Subcutaneous abdominal adipose tissue (tissue), 5 donors: ENCODE measurements at regions not wholly inside any gene's neighbourhood (a gene's known extent, or its start where the extent isn't known, plus 50 kb on each side); places are given as distances from the start of the nearest gene placed in this dataset.

Experiments used
- H3K27ac ChIP-seq: one replicate; pipeline ENCODE4 v1.7.0; 2013; ENCODE audit warnings: low read depth, mild to moderate bottlenecking, inconsistent platforms, low read length, moderate library complexity
- H3K27me3 ChIP-seq, 5 donors: one replicate each; pipeline ENCODE4 v1.7.0; 2013; ENCODE audit warnings: low read length in 5 of 5, inconsistent platforms in 1 of 5; ENCODE audit not compliant: control insufficient read depth in 5 of 5, insufficient read depth in 4 of 5
- H3K36me3 ChIP-seq, 5 donors: one replicate each; pipeline ENCODE4 v1.7.0; 2013; ENCODE audit warnings: low read length in 5 of 5; ENCODE audit not compliant: control insufficient read depth in 5 of 5, insufficient read depth in 5 of 5
- H3K4me1 ChIP-seq, 5 donors: one replicate each; pipeline ENCODE4 v1.7.0; 2013; ENCODE audit warnings: low read length in 5 of 5, mild to moderate bottlenecking in 3 of 5, moderate library complexity in 1 of 5; ENCODE audit not compliant: control insufficient read depth in 5 of 5, insufficient read depth in 5 of 5
- H3K4me3 ChIP-seq, 5 donors: one replicate each; pipeline ENCODE4 v1.7.0; 2013; ENCODE audit warnings: low read length in 5 of 5, low read depth in 1 of 5
- H3K9ac ChIP-seq, 5 donors: one replicate each; pipeline ENCODE4 v1.7.0; 2013; ENCODE audit warnings: low read length in 5 of 5, mild to moderate bottlenecking in 4 of 5, moderate library complexity in 3 of 5
- H3K9me3 ChIP-seq, 5 donors: one replicate each; pipeline ENCODE4 v1.7.0; 2013; ENCODE audit warnings: low read length in 5 of 5; ENCODE audit not compliant: control insufficient read depth in 5 of 5
- donor health status: healthy.
- donor health status: healthy.
- donor health status: healthy.
- donor health status: healthy.
- donor health status: healthy.

GRCh38 chr2:122980671-122981070, 1044.4 kb upstream of the CNTNAP5 start:
- Histone ChIP-seq H3K4me3 (no peak overlapping the region), H3K36me3 (no peaks in the 10 kb centered on the region), H3K9me3 (peaks cover 0 to 5% (median 2%) of the 10 kb centered on the region in 5 donors), H3K9ac (no peak overlapping the region), H3K27ac (no peak overlapping the region), H3K4me1 (peaks cover 0 to 11% (median 0%) of the 10 kb centered on the region in 5 donors), H3K27me3 (no peaks in the 10 kb centered on the region)

- Histone ChIP-seq H3K4me3 (no peak overlapping the region), H3K36me3 (no peaks in the 10 kb centered on the region), H3K9me3 (peaks cover 0 to 5% (median 2%) of the 10 kb centered on the region in 5 donors), H3K27ac (no peak overlapping the region), H3K27me3 (no peaks in the 10 kb centered on the region), H3K4me1 (peaks cover 0 to 11% (median 0%) of the 10 kb centered on the region in 5 donors), H3K9ac (no peak overlapping the region)
Measured at GRCh38 chr2:122982936-122983335, 1042.2 kb upstream of the CNTNAP5 start.

DNA sequence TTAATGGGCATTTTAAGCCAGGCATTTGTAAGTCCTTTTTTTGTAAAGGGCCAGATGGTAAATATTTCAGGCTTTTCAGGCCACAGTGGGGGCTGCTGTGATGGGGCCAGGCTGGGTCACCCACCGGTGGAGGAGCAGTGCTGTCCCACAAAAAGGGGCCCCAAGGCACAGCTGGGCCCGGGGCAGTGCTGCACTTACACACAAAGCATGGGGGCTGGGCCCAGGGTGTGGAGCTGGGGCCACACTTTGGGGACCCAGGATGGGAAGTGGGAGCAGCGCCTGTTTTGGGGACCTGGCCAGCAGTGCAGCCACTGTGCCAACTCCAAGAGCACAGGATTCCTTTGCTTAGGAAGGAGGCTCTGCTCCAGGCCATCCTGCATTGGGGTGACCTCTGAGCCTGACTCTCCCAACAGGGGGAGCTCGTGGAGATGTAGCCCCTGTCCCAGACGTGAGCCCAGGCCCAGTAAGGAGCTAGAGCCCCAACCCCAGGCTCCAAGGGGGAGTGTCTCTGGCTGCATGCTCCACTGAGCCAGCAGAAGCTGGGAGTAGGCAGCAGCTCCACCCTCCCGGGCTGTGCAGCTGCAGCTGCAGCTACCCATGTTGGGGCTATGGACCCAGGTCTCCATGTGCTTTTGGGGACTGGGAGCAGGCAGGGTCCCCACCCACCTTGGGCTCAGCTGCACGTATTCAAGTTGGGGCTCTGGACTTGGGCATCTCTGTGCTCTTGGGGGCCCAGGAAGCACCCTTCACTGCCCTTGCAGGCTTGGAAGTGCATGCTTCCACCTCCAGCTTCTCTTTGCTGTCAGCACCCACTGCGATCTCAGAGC, 1036.5 kb upstream of the CNTNAP5 start:
- H3K27ac ChIP-seq, result no peak overlapping the region

DNA sequence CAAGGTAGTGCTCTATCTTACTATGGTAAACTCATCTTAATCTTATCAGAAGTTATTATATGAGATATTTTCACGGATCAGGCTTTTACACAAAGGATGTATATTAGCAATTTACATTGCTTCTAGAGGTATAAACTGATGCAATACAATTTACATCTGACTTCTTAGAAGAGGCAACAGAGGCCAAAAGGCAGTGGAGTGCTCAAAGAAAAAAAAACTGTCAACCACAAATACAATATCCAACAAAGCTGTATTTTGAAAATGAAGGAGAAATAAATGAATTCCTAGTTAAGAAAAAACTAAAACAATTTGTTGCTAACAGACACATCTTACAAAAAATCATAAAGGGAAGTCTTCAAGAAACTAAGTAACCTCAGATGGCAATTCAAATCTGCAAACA, 1031.5 kb upstream of the CNTNAP5 start:
- peaks cover 2 to 9% (median 6%) of the 10 kb centered on the region in 5 donors for H3K9me3 ChIP-seq
- no peaks in the 10 kb centered on the region for H3K27me3 ChIP-seq
- no peak overlapping the region for H3K27ac ChIP-seq
- no peaks in the 10 kb centered on the region for H3K4me1 ChIP-seq
- no peaks in the 10 kb centered on the region for H3K36me3 ChIP-seq
- no peak overlapping the region for H3K9ac ChIP-seq
- no peak overlapping the region for H3K4me3 ChIP-seq

More for the DNA sequence above, 1036.5 kb upstream of the CNTNAP5 start:
- no peak overlapping the region for H3K9ac ChIP-seq
- H3K27me3 ChIP-seq, result no peaks in the 10 kb centered on the region
- peaks cover 0 to 4% (median 0%) of the 10 kb centered on the region in 5 donors for H3K4me1 ChIP-seq
- peaks cover 2 to 9% (median 3%) of the 10 kb centered on the region in 5 donors for H3K9me3 ChIP-seq
- H3K36me3 ChIP-seq, result no peaks in the 10 kb centered on the region
- H3K4me3 ChIP-seq, result no peak overlapping the region

- Histone ChIP-seq H3K4me1 (no peaks in the 10 kb centered on the region), H3K4me3 (no peak overlapping the region), H3K9ac (no peak overlapping the region), H3K27ac (no peak overlapping the region), H3K36me3 (no peaks in the 10 kb centered on the region), H3K9me3 (peaks cover 0 to 2% (median 0%) of the 10 kb centered on the region in 5 donors), H3K27me3 (no peaks in the 10 kb centered on the region)
Measured at GRCh38 chr2:122999258-122999657, 1025.8 kb upstream of the CNTNAP5 start.

GRCh38 chr2:122999821-123000220, 1025.3 kb upstream of the CNTNAP5 start:
- no peaks in the 10 kb centered on the region for H3K4me1 ChIP-seq
- H3K9ac ChIP-seq, result no peak overlapping the region
- no peaks in the 10 kb centered on the region for H3K27me3 ChIP-seq
- no peak overlapping the region for H3K27ac ChIP-seq
- H3K4me3 ChIP-seq, result no peak overlapping the region
- H3K9me3 ChIP-seq, result peaks cover 0 to 5% (median 0%) of the 10 kb centered on the region in 5 donors
- H3K36me3 ChIP-seq, result no peaks in the 10 kb centered on the region

DNA sequence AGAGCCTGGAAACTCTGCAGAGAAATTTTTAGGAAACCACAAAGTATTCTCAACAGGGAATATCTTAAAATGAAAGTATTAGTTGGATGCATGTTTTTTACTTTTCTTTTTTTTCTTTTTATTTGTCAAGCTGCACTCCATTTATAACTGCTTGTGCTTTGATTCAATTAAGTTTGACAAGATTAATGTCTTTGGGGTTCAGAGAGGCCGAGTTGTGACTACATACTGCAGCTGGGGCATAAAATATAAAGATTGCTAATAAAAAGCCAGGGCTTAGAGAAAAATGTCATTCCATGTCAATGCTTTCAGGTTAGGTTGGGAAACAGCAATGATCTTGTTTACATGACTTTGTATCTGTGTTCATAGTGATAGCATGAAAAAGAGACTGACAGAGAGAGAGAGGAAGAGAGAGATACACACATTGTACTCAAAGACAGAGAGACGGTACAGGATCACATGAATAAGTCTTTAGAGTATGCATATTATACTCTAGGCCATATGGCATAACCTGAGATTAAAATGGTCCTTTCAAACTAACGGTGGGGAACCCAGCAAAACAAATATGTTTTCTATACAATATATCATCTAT, 1022.3 kb upstream of the CNTNAP5 start:
- Histone ChIP-seq H3K9me3 (peaks cover 2 to 15% (median 11%) of the 10 kb centered on the region in 5 donors), H3K27me3 (no peaks in the 10 kb centered on the region), H3K4me3 (no peak overlapping the region), H3K36me3 (no peaks in the 10 kb centered on the region), H3K9ac (no peak overlapping the region), H3K4me1 (no peaks in the 10 kb centered on the region), H3K27ac (no peak overlapping the region)

- Histone ChIP-seq H3K36me3 (no peaks in the 10 kb centered on the region), H3K9me3 (no peaks in the 10 kb centered on the region), H3K27ac (no peak overlapping the region), H3K4me3 (no peak overlapping the region), H3K27me3 (no peaks in the 10 kb centered on the region), H3K9ac (no peak overlapping the region), H3K4me1 (no peaks in the 10 kb centered on the region)
Measured at GRCh38 chr2:123015186-123015585, 1009.9 kb upstream of the CNTNAP5 start.

- Histone ChIP-seq H3K9ac (no peak overlapping the region), H3K4me3 (no peak overlapping the region), H3K36me3 (no peaks in the 10 kb centered on the region), H3K27ac (no peak overlapping the region), H3K27me3 (no peaks in the 10 kb centered on the region), H3K4me1 (no peaks in the 10 kb centered on the region), H3K9me3 (peaks cover 0 to 19% (median 7%) of the 10 kb centered on the region in 5 donors)
Measured at GRCh38 chr2:123035541-123035940, 989.5 kb upstream of the CNTNAP5 start.

GRCh38 chr2:123036300-123036699, 988.8 kb upstream of the CNTNAP5 start:
- H3K27me3 ChIP-seq, result no peaks in the 10 kb centered on the region
- H3K4me1 ChIP-seq, result no peaks in the 10 kb centered on the region
- peaks cover 0 to 19% (median 7%) of the 10 kb centered on the region in 5 donors for H3K9me3 ChIP-seq
- no peak overlapping the region for H3K27ac ChIP-seq
- H3K4me3 ChIP-seq, result no peak overlapping the region
- H3K9ac ChIP-seq, result no peak overlapping the region
- H3K36me3 ChIP-seq, result no peaks in the 10 kb centered on the region
